SK-N-SH (cell line): ENCODE measurements at regions not wholly inside any gene's neighbourhood (a gene's known extent, or its start where the extent isn't known, plus 50 kb on each side); places are given as distances from the start of the nearest gene placed in this dataset.
A peak's percentile ranks its signal among the peaks of the same experiment; 100 is the strongest.

Experiments used
- CTCF ChIA-PET: fragments of 300-600, 350-600 bp; formaldehyde crosslinking; extraction: SDS; loops from one replicate; lab custom pipeline; 2021; lab: Yijun Ruan, JAX
- POLR2A ChIA-PET: fragments of 350-600 bp; sonication (Branson Sonifier 250); formaldehyde crosslinking; extraction: SDS; loops from one replicate; lab custom pipeline; 2020; ENCODE audit warnings: antibody characterized with exemption, inconsistent platforms; lab: Yijun Ruan, JAX
- DNase-seq: peaks from one replicate; pipeline ENCODE4 v3.0.0; 2012
- H2AFZ ChIP-seq: fragments of 200-600 bp; sonication (generic); 2 replicates; pipeline ENCODE4 v1.8.1; 2016; ENCODE audit warnings: antibody characterized with exemption, mild to moderate bottlenecking, low read depth
- H3F3A ChIP-seq: fragments of 200-600 bp; sonication (generic); replicated peaks from 2 replicates; pipeline ENCODE3; 2016; ENCODE audit warnings: antibody characterized with exemption, mild to moderate bottlenecking; ENCODE audit not compliant: insufficient read depth
- H3K27ac ChIP-seq, 2 experiments: fragments of 200-500 bp in 1 of 2; fragments of 200-600 bp in 1 of 2; sonication (Bioruptor generic) in 1 of 2; sonication (generic), shearing (Covaris generic) in 1 of 2; 2 replicates each; pipeline versions ENCODE4 v1.5.1 to v1.6.1; 2014 to 2016; ENCODE audit warnings: low read depth in 2 of 2, inconsistent platforms in 1 of 2, low read length in 1 of 2, mild to moderate bottlenecking in 1 of 2, mixed read lengths in 1 of 2
- H3K27me3 ChIP-seq: fragments of 200-600 bp; sonication (generic), shearing (Covaris generic); 2 replicates; pipeline ENCODE4 v1.6.1; 2016; ENCODE audit warnings: mixed run types; ENCODE audit not compliant: insufficient read depth
- H3K36me3 ChIP-seq, 2 experiments: fragments of 200-500 bp in 1 of 2; fragments of 200-600 bp in 1 of 2; sonication (Bioruptor generic) in 1 of 2; sonication (generic) in 1 of 2; replicated peaks in 1 of 2; 2 replicates each; pipeline versions ENCODE3 to v1.5.1; 2014 to 2016; ENCODE audit warnings: low read length in 1 of 2, mild to moderate bottlenecking in 1 of 2; ENCODE audit not compliant: insufficient read depth in 2 of 2, control insufficient read depth in 1 of 2
- H3K4me1 ChIP-seq, 2 experiments: fragments of 200-500 bp in 1 of 2; fragments of 200-600 bp in 1 of 2; sonication (Bioruptor generic) in 1 of 2; sonication (generic), shearing (Covaris generic) in 1 of 2; 2 replicates each; pipeline versions ENCODE4 v1.5.1 to v1.6.1; 2014 to 2016; ENCODE audit warnings: low read depth in 1 of 2, low read length in 1 of 2, mixed run types in 1 of 2; ENCODE audit not compliant: insufficient read depth in 2 of 2, control insufficient read depth in 1 of 2
- H3K4me2 ChIP-seq: fragments of 200-600 bp; sonication (generic), shearing (Covaris generic); 2 replicates; pipeline ENCODE4 v1.6.1; 2017; ENCODE audit warnings: mixed run types
- H3K4me3 ChIP-seq, 2 experiments: fragments of 200-500 bp in 1 of 2; fragments of 200-600 bp in 1 of 2; sonication (Bioruptor generic) in 1 of 2; sonication (generic), shearing (Covaris generic) in 1 of 2; 2 replicates each; pipeline versions ENCODE4 v1.5.1 to v1.8.1; 2014 to 2016; ENCODE audit warnings: low read depth in 2 of 2, inconsistent platforms in 1 of 2, low read length in 1 of 2, mild to moderate bottlenecking in 1 of 2, mixed read lengths in 1 of 2, moderate library complexity in 1 of 2
- H3K79me2 ChIP-seq: fragments of 200-600 bp; sonication (generic); 2 replicates; pipeline ENCODE4 v1.8.1; 2017; ENCODE audit warnings: mild to moderate bottlenecking; ENCODE audit not compliant: insufficient read depth
- H3K9ac ChIP-seq: fragments of 200-600 bp; sonication (generic); 2 replicates; pipeline ENCODE4 v1.6.1; 2017; ENCODE audit warnings: mixed run types
- H3K9me2 ChIP-seq: fragments of 200-600 bp; sonication (generic); 2 replicates; pipeline ENCODE4 v1.6.1; 2017; ENCODE audit warnings: mixed run types
- H3K9me3 ChIP-seq: fragments of 200-600 bp; sonication (generic); 2 replicates; pipeline ENCODE4 v1.6.1; 2017; ENCODE audit warnings: mixed run types, mild to moderate bottlenecking, moderate library complexity
- H4K20me1 ChIP-seq: fragments of 200-600 bp; sonication (generic); 2 replicates; pipeline ENCODE4 v1.6.1; 2017; ENCODE audit warnings: mild to moderate bottlenecking, mixed run types; ENCODE audit not compliant: insufficient read depth
- CHD2 ChIP-seq: fragments of 150-350 bp; IDR thresholded peaks from 2 replicates; pipeline ENCODE4 v1.6.1; 2018; ENCODE audit warnings: low read length; ENCODE audit not compliant: partially characterized antibody
- EP300 ChIP-seq, 2 experiments: IDR thresholded peaks; 2 replicates each; pipeline versions ENCODE4 v1.4.0 to v1.6.1; 2012; ENCODE audit warnings: borderline replicate concordance in 1 of 2, low read depth in 1 of 2, low read length in 1 of 2
- FOSL2 ChIP-seq: IDR thresholded peaks from 2 replicates; pipeline ENCODE4 v1.4.0; 2012; ENCODE audit warnings: low read depth, mild to moderate bottlenecking, moderate library complexity, borderline replicate concordance
- FOXJ3 ChIP-seq: sonication (generic); formaldehyde crosslinking; IDR thresholded peaks from 2 replicates; pipeline ENCODE4 v1.5.1; 2020; ENCODE audit warnings: mild to moderate bottlenecking, missing genetic modification reagents
- FOXM1 ChIP-seq: IDR thresholded peaks from 2 replicates; pipeline ENCODE4 v1.4.0; 2012; ENCODE audit warnings: low read depth, mild to moderate bottlenecking
- GATA2 ChIP-seq: sonication (generic); formaldehyde crosslinking; IDR thresholded peaks from 2 replicates; pipeline ENCODE4 v1.5.0; 2020; ENCODE audit warnings: mild to moderate bottlenecking, missing genetic modification reagents
- JUND ChIP-seq: IDR thresholded peaks from 2 replicates; pipeline ENCODE4 v1.4.0; 2012
- MAX ChIP-seq: IDR thresholded peaks from 2 replicates; pipeline ENCODE4 v1.4.0; 2012; ENCODE audit warnings: low read depth
- MEF2A ChIP-seq: IDR thresholded peaks from 2 replicates; pipeline ENCODE4 v1.4.0; 2012; ENCODE audit warnings: low read depth, borderline replicate concordance
- MXI1 ChIP-seq: IDR thresholded peaks from 2 replicates; pipeline ENCODE4 v1.6.1; 2012; ENCODE audit warnings: mild to moderate bottlenecking, low read depth, low read length, improper control_type of control experiment
- NFIC ChIP-seq: IDR thresholded peaks from 2 replicates; pipeline ENCODE4 v1.4.0; 2012; ENCODE audit warnings: borderline replicate concordance
- NRF1 ChIP-seq: IDR thresholded peaks from 2 replicates; pipeline ENCODE4 v1.6.1; 2012; ENCODE audit warnings: low read depth, mild to moderate bottlenecking, low read length
- POLR2AphosphoS5 ChIP-seq: IDR thresholded peaks from 2 replicates; pipeline ENCODE4 v1.6.1; 2012; ENCODE audit warnings: low read depth, low read length
- RAD21 ChIP-seq: IDR thresholded peaks from 2 replicates; pipeline ENCODE4 v1.6.1; 2012; ENCODE audit warnings: mild to moderate bottlenecking, low read length
- RFX5 ChIP-seq: IDR thresholded peaks from 2 replicates; pipeline ENCODE4 v1.6.1; 2012; ENCODE audit warnings: mild to moderate bottlenecking, improper control_type of control experiment, low read length
- RXRA ChIP-seq: IDR thresholded peaks from 2 replicates; pipeline ENCODE4 v1.4.0; 2012; ENCODE audit warnings: low read depth, mild to moderate bottlenecking, borderline replicate concordance
- SMC3 ChIP-seq: IDR thresholded peaks from 2 replicates; pipeline ENCODE4 v1.6.1; 2012; ENCODE audit warnings: low read depth, low read length, improper control_type of control experiment
- TAF1 ChIP-seq: IDR thresholded peaks from 2 replicates; pipeline ENCODE4 v1.6.1; 2012; ENCODE audit warnings: low read depth, mild to moderate bottlenecking, low read length, moderate library complexity, borderline replicate concordance
- TCF12 ChIP-seq: IDR thresholded peaks from 2 replicates; pipeline ENCODE4 v1.4.0; 2012
- TEAD4 ChIP-seq: IDR thresholded peaks from 2 replicates; pipeline ENCODE4 v1.4.0; 2012; ENCODE audit warnings: mild to moderate bottlenecking, borderline replicate concordance; ENCODE audit not compliant: insufficient read depth
- YY1 ChIP-seq: IDR thresholded peaks from 2 replicates; pipeline ENCODE4 v1.4.0; 2012; ENCODE audit warnings: low read depth, mild to moderate bottlenecking
- WGBS: methylation state at CpG from one replicate; pipeline ENCODE4 v1.1.6; 2017; ENCODE audit warnings: low lambda C conversion rate; 5-methylcytosine and 5-hydroxymethylcytosine counted together

- H3K27me3 ChIP-seq = no peaks in the 10 kb centered on the region
- H3K79me2 ChIP-seq = no peaks in the 10 kb centered on the region
- no peaks in the 10 kb centered on the region for H3K9me3 ChIP-seq
- H3K27ac ChIP-seq = no peak overlapping the region
- H3K9me2 ChIP-seq = no peaks in the 10 kb centered on the region
- H3K4me1 ChIP-seq = no peaks in the 10 kb centered on the region
- CTCF ChIA-PET = no interaction called here
- H4K20me1 ChIP-seq = no peaks in the 10 kb centered on the region
- H3K4me2 ChIP-seq = no peak overlapping the region
- H3F3A ChIP-seq = no peaks in the 10 kb centered on the region
- no peak for TF ChIP-seq CHD2
- no peak for TF ChIP-seq RFX5
- no peak for TF ChIP-seq EP300 (IDR thresholded peaks at IDR 0.05; ENCODE audit: borderline replicate concordance in 1 of 2, low read depth in 1 of 2, low read length in 1 of 2)
- TF ChIP-seq TAF1 = no peak
- TF ChIP-seq TEAD4 = no peak
- no peak for TF ChIP-seq GATA2 (CRISPR knock-in tag)
- no peak for TF ChIP-seq JUND
- TF ChIP-seq POLR2AphosphoS5 = no peak
- TF ChIP-seq TCF12 = no peak
- TF ChIP-seq MEF2A = no peak
- no peak for TF ChIP-seq FOXM1
- TF ChIP-seq FOSL2 = no peak
- TF ChIP-seq MXI1 = no peak
- TF ChIP-seq RAD21 = no peak
- no peak for TF ChIP-seq NFIC
- TF ChIP-seq FOXJ3 (CRISPR knock-in tag) = no peak
- no peak for TF ChIP-seq SMC3
- TF ChIP-seq MAX = no peak
- TF ChIP-seq RXRA = no peak
- TF ChIP-seq YY1 = no peak
- H3K9ac ChIP-seq = no peak overlapping the region
- POLR2A ChIA-PET = no interaction called here
- H3K36me3 ChIP-seq = no peaks in the 10 kb centered on the region
- DNase-seq = no peak
- no peak overlapping the region for H3K4me3 ChIP-seq
- no peak overlapping the region for H2AFZ ChIP-seq
Observed at GRCh38 chr2:14418115-14418514, 214.4 kb upstream of the LRATD1 start.

GRCh38 chr2:14420851-14421250 is 211.7 kb upstream of the LRATD1 start:
- H3K4me3 ChIP-seq = no peak overlapping the region
- no peaks in the 10 kb centered on the region for H3K4me1 ChIP-seq
- no peaks in the 10 kb centered on the region for H3K27me3 ChIP-seq
- H3F3A ChIP-seq = no peaks in the 10 kb centered on the region
- no peak overlapping the region for H3K4me2 ChIP-seq
- H2AFZ ChIP-seq = no peak overlapping the region
- no peak overlapping the region for H3K9ac ChIP-seq
- H3K27ac ChIP-seq = no peak overlapping the region
- H3K9me2 ChIP-seq = no peaks in the 10 kb centered on the region
- H3K79me2 ChIP-seq = no peaks in the 10 kb centered on the region
- POLR2A ChIA-PET = no interaction called here
- no peak for DNase-seq
- H3K9me3 ChIP-seq = no peaks in the 10 kb centered on the region
- no peaks in the 10 kb centered on the region for H3K36me3 ChIP-seq
- WGBS = 55% methylated on average over 5 of the region's 5 CpGs
- CTCF ChIA-PET = no interaction called here
- no peaks in the 10 kb centered on the region for H4K20me1 ChIP-seq
- TF ChIP-seq TAF1 (no peak), NRF1 (no peak), JUND (peak; percentile 42), FOSL2 (peak; percentile 56)
- TF ChIP-seq, all 33 proteins: peak for 2
